Heart left ventricle (tissue), 16 donors: ENCODE measurements at regions not wholly inside any gene's neighbourhood (a gene's known extent, or its start where the extent isn't known, plus 50 kb on each side); places are given as distances from the start of the nearest gene placed in this dataset.

Experiments used
- ATAC-seq, 4 donors: fragments of 200-7000 bp; cut with Tn5 transposase; one replicate each; pipeline ENCODE4 v1.9.1; 2020 to 2022; ENCODE audit warnings: moderate library complexity in 4 of 4, mild to moderate bottlenecking in 3 of 4, moderate number of reproducible peaks in 1 of 4
- DNase-seq, 5 donors: peaks; one replicate each; pipeline ENCODE4 v3.0.0-alpha.2; 2020
- H3K27ac ChIP-seq, 12 donors: fragments of 200-600 bp; sonication (generic) in 4 of 12; one replicate each; pipeline versions ENCODE4 v1.5.0 to v1.8.0; 2016 to 2022; ENCODE audit warnings: mild to moderate bottlenecking in 2 of 12
- H3K27me3 ChIP-seq, 9 donors: fragments of 200-600 bp; sonication (generic) in 2 of 9; one replicate each; pipeline versions ENCODE4 v1.5.1 to v1.8.0; 2016 to 2022; ENCODE audit warnings: mild to moderate bottlenecking in 3 of 9
- H3K36me3 ChIP-seq, 9 donors: fragments of 200-600 bp; sonication (generic) in 2 of 9; one replicate each; pipeline versions ENCODE4 v1.5.0 to v1.8.0; 2018 to 2022; ENCODE audit warnings: mild to moderate bottlenecking in 2 of 9
- H3K4me1 ChIP-seq, 12 donors: fragments of 200-600 bp; sonication (generic) in 4 of 12; one replicate each; pipeline versions ENCODE4 v1.5.0 to v1.8.0; 2016 to 2022; ENCODE audit warnings: mild to moderate bottlenecking in 3 of 12
- H3K4me3 ChIP-seq, 12 donors: fragments of 200-600 bp; sonication (generic) in 4 of 12; one replicate each; pipeline versions ENCODE4 v1.5.0 to v1.8.0; 2017 to 2022; ENCODE audit warnings: mild to moderate bottlenecking in 9 of 12, moderate library complexity in 4 of 12
- H3K9me3 ChIP-seq, 12 donors: fragments of 200-600 bp; sonication (generic) in 4 of 12; one replicate each; pipeline versions ENCODE4 v1.5.0 to v1.8.0; 2016 to 2022; ENCODE audit warnings: mild to moderate bottlenecking in 1 of 12
- POLR2A ChIP-seq, 2 donors: fragments of 450-650 bp; IDR thresholded peaks; one replicate each; pipeline ENCODE4 v1.6.1; 2017; ENCODE audit warnings: antibody characterized with exemption in 2 of 2, mild to moderate bottlenecking in 2 of 2, moderate library complexity in 2 of 2
- WGBS, 4 donors: extraction: QIAGEN DNeasy Blood & Tissue Kit in 2 of 4; methylation state at CpG; one replicate each; pipeline versions ENCODE4 v1.1.5 to v1.1.7; 2013 to 2018; 5-methylcytosine and 5-hydroxymethylcytosine counted together
- intact Hi-C, 10 donors: fragments of 100-400 bp; cut with DNase I; formaldehyde crosslinking; loops; one replicate each; pipeline versions ENCODE4 v1.11.1 to v1.14.2; 2022
- TF ChIP-seq, protein P1 (sequence below), 12 donors: fragments of 200-600 bp; sonication (generic) in 4 of 12; IDR thresholded peaks; one replicate each; pipeline versions ENCODE4 v1.5.0 to v1.8.0; 2018 to 2022; ENCODE audit warnings: antibody characterized with exemption in 12 of 12, mild to moderate bottlenecking in 5 of 12
- donor health status: ischemic (EF 13 %, LVEDD 7.1; RV severe dilation, severe dysfunction).
- donor health status: healthy with polysubstance abuse.
- donor health status: DM: no; HTN: yes; CAD: no.
- donor health status: DM: no; HTN: no; CAD: no.
- donor health status: ischemic (EF 25% LVEDD 6.9; RV normal size, moderate dysfunction).
- donor health status: ischemic (EF 25% LVEDD 5.7; RV mildly dilated, moderate dysfunction).
- donor health status: healthy.
- donor health status: DM: yes; HTN: yes; CAD: no.
- donor health status: ischemic (EF 35%, LVEDD 5.7; RV mildly dilated, moderate dysfunction).
- donor health status: nonischemic (EF 11% LVEDD 7.7; RV severe dilation, severe dysfunction).
- donor health status: DM: yes; HTN: yes; CAD: no.
- donor health status: PGD.
- donor health status: ischemic (EF 29% LVEDD 5.4; RV normal size, mild dysfunction).
- donor health status: nonischemic (EF 23%, LVEDD 6.1; RV moderate dilation, normal function).

GRCh38 chr2:58655152-58655551 is 414.0 kb upstream of the FANCL start:
- no peaks in the 10 kb centered on the region for H3K9me3 ChIP-seq
- DNase-seq (no peak), ATAC-seq (no peak)
- no peak for TF ChIP-seq POLR2A (IDR thresholded peaks at IDR 0.05)
- TF ChIP-seq, protein P1, sequence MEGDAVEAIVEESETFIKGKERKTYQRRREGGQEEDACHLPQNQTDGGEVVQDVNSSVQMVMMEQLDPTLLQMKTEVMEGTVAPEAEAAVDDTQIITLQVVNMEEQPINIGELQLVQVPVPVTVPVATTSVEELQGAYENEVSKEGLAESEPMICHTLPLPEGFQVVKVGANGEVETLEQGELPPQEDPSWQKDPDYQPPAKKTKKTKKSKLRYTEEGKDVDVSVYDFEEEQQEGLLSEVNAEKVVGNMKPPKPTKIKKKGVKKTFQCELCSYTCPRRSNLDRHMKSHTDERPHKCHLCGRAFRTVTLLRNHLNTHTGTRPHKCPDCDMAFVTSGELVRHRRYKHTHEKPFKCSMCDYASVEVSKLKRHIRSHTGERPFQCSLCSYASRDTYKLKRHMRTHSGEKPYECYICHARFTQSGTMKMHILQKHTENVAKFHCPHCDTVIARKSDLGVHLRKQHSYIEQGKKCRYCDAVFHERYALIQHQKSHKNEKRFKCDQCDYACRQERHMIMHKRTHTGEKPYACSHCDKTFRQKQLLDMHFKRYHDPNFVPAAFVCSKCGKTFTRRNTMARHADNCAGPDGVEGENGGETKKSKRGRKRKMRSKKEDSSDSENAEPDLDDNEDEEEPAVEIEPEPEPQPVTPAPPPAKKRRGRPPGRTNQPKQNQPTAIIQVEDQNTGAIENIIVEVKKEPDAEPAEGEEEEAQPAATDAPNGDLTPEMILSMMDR (IDR thresholded peaks at IDR 0.05), result no peak
- H3K36me3 ChIP-seq, result no peaks in the 10 kb centered on the region
- H3K27ac ChIP-seq, result no peak overlapping the region
- no peaks in the 10 kb centered on the region for H3K4me1 ChIP-seq
- intact Hi-C loops, result no loop called here
- H3K4me3 ChIP-seq, result no peak overlapping the region
- H3K27me3 ChIP-seq, result peaks cover 0 to 3% (median 0%) of the 10 kb centered on the region in 9 donors

DNA sequence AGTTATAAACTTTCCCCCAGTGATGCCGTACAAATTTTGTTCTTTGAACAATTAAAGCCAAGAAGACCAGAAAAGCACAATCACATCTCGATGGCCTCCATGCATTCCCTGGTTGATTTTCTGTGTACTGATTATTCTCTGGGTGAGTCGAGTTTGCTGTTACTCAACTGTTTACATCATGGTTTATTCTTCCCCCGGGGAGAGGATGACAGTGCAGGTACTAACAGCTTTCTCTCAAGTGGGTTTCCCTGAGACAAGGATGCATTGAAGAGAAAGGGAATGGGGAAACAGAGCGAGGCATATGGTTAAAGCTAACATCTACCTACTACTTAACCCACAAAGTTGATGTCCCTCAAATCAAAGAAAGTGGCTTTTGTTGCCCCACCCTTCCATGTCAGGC is 410.8 kb upstream of the FANCL start:
- H3K9me3 ChIP-seq, result no peaks in the 10 kb centered on the region
- TF ChIP-seq, protein P1 (IDR thresholded peaks at IDR 0.05), result no peak
- TF ChIP-seq POLR2A (IDR thresholded peaks at IDR 0.05), result no peak
- no peak overlapping the region for H3K27ac ChIP-seq
- intact Hi-C loops, result no loop called here
- H3K4me3 ChIP-seq, result no peak overlapping the region
- DNase-seq, result no peak
- H3K27me3 ChIP-seq, result peaks cover 0 to 3% (median 0%) of the 10 kb centered on the region in 9 donors
- WGBS, 4 donors, result 64 to 76% (median 73%) methylated on average over 5 of the region's 5 CpGs
- H3K4me1 ChIP-seq, result no peaks in the 10 kb centered on the region
- ATAC-seq, result no peak
- H3K36me3 ChIP-seq, result no peaks in the 10 kb centered on the region

GRCh38 chr2:58650781-58651180 is 409.7 kb upstream of the FANCL start:
- ATAC-seq, result no peak
- no peak for DNase-seq
- H3K27me3 ChIP-seq, result peaks cover 0 to 3% (median 0%) of the 10 kb centered on the region in 9 donors
- no peaks in the 10 kb centered on the region for H3K9me3 ChIP-seq
- H3K27ac ChIP-seq, result no peak overlapping the region
- intact Hi-C loops, result no loop called here
- H3K4me1 ChIP-seq, result no peaks in the 10 kb centered on the region
- H3K36me3 ChIP-seq, result no peaks in the 10 kb centered on the region
- TF ChIP-seq, protein P1 (IDR thresholded peaks at IDR 0.05), result no peak
- no peak for TF ChIP-seq POLR2A (IDR thresholded peaks at IDR 0.05)
- H3K4me3 ChIP-seq, result no peak overlapping the region
- WGBS, 4 donors, result 87 to 90% (median 88%) methylated on average over 3 of the region's 3 CpGs

DNA sequence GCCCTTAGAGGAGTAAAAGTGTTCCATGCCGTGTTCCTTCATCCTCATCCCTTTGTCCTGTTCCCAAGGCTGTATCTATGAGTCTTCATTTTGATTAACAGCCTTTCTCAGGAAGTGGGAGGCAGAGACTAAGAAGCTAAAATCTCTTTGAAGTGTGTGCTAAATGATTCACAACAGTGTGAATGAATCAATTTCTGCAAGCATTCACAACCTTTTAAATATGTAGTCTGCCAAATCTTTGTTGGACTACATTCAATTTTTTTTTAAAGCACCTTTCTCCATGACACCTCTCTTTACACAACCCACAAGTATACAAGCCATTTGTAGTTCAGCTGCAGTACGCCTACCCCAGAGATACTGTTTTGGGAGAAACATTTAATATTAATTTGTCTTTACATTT is 408.6 kb upstream of the FANCL start:
- WGBS, 4 donors, result 62 to 77% (median 71%) methylated on average over 2 of the region's 2 CpGs
- no peak for DNase-seq
- no peak for ATAC-seq
- TF ChIP-seq, protein P1 (IDR thresholded peaks at IDR 0.05), result no peak
- no peak for TF ChIP-seq POLR2A (IDR thresholded peaks at IDR 0.05)
- Histone ChIP-seq H3K4me3 (no peak overlapping the region), H3K36me3 (no peaks in the 10 kb centered on the region), H3K27me3 (peaks cover 0 to 3% (median 0%) of the 10 kb centered on the region in 9 donors), H3K9me3 (no peaks in the 10 kb centered on the region), H3K27ac (no peak overlapping the region), H3K4me1 (no peaks in the 10 kb centered on the region)
- intact Hi-C loops, result no loop called here
